MM.1S (cell line): ENCODE measurements at regions not wholly inside any gene's neighbourhood (a gene's known extent, or its start where the extent isn't known, plus 50 kb on each side); places are given as distances from the start of the nearest gene placed in this dataset.
"Not testable (repeated sequence)": the region's sequence is repeated elsewhere in the genome, so short reads cannot be mapped to it uniquely, and the experiment has no call there.

Source experiments
- DNase-seq: peaks from one replicate; pipeline ENCODE4 v3.0.0-alpha.2; 2015
- H2AFZ ChIP-seq: fragments of 300-600 bp; sonication (generic); 2 replicates; pipeline ENCODE4 v1.6.0; 2016; ENCODE audit warnings: antibody characterized with exemption, low read length
- H3F3A ChIP-seq: fragments of 300-600 bp; sonication (generic); 2 replicates; pipeline ENCODE4 v1.6.1; 2016; ENCODE audit warnings: mild to moderate bottlenecking, antibody characterized with exemption, low read length, moderate library complexity, mixed read lengths; ENCODE audit not compliant: insufficient read depth
- H3K27ac ChIP-seq: fragments of 300-600 bp; sonication (generic); 2 replicates; pipeline ENCODE4 v1.5.1; 2016; ENCODE audit warnings: mild to moderate bottlenecking, low read length
- H3K27me3 ChIP-seq: fragments of 300-600 bp; sonication (generic); replicated peaks from 2 replicates; pipeline ENCODE4 v1.6.0; 2016; ENCODE audit warnings: low read length; ENCODE audit not compliant: insufficient read depth
- H3K36me3 ChIP-seq: fragments of 300-600 bp; sonication (generic); replicated peaks from 2 replicates; pipeline ENCODE4 v1.6.1; 2016; ENCODE audit warnings: mild to moderate bottlenecking, low read length, mixed read lengths; ENCODE audit not compliant: insufficient read depth
- H3K4me1 ChIP-seq: fragments of 300-600 bp; sonication (generic); 2 replicates; pipeline ENCODE4 v1.6.1; 2016; ENCODE audit warnings: low read length, mixed read lengths
- H3K4me2 ChIP-seq: fragments of 300-600 bp; sonication (generic); 2 replicates; pipeline ENCODE4 v1.6.0; 2016; ENCODE audit warnings: low read depth, low read length
- H3K4me3 ChIP-seq: fragments of 300-600 bp; sonication (generic); 2 replicates; pipeline ENCODE4 v1.5.1; 2016; ENCODE audit warnings: low read length, mixed read lengths
- H3K79me2 ChIP-seq: fragments of 300-600 bp; sonication (generic); 2 replicates; pipeline ENCODE4 v1.6.1; 2016; ENCODE audit warnings: mixed run types, low read length, mixed read lengths
- H3K9ac ChIP-seq: fragments of 300-600 bp; sonication (generic); 2 replicates; pipeline ENCODE4 v1.6.1; 2016; ENCODE audit warnings: low read length, mixed read lengths
- H3K9me2 ChIP-seq: fragments of 300-600 bp; sonication (generic); replicated peaks from 2 replicates; pipeline ENCODE4 v1.6.1; 2016; ENCODE audit warnings: mild to moderate bottlenecking, low read length, mixed read lengths; ENCODE audit not compliant: insufficient read depth
- H3K9me3 ChIP-seq: fragments of 300-600 bp; sonication (generic); replicated peaks from 2 replicates; pipeline ENCODE4 v1.6.1; 2016; ENCODE audit warnings: mild to moderate bottlenecking, low read length, mixed read lengths; ENCODE audit not compliant: insufficient read depth
- H4K20me1 ChIP-seq: fragments of 300-600 bp; sonication (generic); 2 replicates; pipeline ENCODE4 v1.6.1; 2016; ENCODE audit warnings: mild to moderate bottlenecking, low read length, moderate library complexity, mixed read lengths; ENCODE audit not compliant: insufficient read depth
- EZH2 ChIP-seq: fragments of 300-600 bp; sonication (generic); optimal IDR thresholded peaks from 2 replicates; pipeline ENCODE3; 2017; ENCODE audit warnings: low read depth, mild to moderate bottlenecking, antibody characterized with exemption, low read length, mixed read lengths
- EZH2phosphoT487 ChIP-seq: fragments of 300-600 bp; sonication (generic); IDR thresholded peaks from 2 replicates; pipeline ENCODE4 v1.6.1; 2018; ENCODE audit warnings: antibody characterized with exemption, low read length
- TF ChIP-seq, protein P1 (sequence below): fragments of 300-600 bp; sonication (generic); IDR thresholded peaks from 2 replicates; pipeline ENCODE4 v1.5.1; 2016; ENCODE audit warnings: antibody characterized with exemption, low read length, mixed read lengths

GRCh38 chr22:22772883-22773282, 114.7 kb upstream of the IGLL5 start:
- TF ChIP-seq, protein P1, sequence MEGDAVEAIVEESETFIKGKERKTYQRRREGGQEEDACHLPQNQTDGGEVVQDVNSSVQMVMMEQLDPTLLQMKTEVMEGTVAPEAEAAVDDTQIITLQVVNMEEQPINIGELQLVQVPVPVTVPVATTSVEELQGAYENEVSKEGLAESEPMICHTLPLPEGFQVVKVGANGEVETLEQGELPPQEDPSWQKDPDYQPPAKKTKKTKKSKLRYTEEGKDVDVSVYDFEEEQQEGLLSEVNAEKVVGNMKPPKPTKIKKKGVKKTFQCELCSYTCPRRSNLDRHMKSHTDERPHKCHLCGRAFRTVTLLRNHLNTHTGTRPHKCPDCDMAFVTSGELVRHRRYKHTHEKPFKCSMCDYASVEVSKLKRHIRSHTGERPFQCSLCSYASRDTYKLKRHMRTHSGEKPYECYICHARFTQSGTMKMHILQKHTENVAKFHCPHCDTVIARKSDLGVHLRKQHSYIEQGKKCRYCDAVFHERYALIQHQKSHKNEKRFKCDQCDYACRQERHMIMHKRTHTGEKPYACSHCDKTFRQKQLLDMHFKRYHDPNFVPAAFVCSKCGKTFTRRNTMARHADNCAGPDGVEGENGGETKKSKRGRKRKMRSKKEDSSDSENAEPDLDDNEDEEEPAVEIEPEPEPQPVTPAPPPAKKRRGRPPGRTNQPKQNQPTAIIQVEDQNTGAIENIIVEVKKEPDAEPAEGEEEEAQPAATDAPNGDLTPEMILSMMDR = no peak
- no peak for TF ChIP-seq EZH2
- TF ChIP-seq EZH2phosphoT487 = no peak
- no peaks in the 10 kb centered on the region for H4K20me1 ChIP-seq
- H3K9me3 ChIP-seq = no peaks in the 10 kb centered on the region
- H3K36me3 ChIP-seq = no peaks in the 10 kb centered on the region
- H3K4me2 ChIP-seq = no peak overlapping the region
- no peak overlapping the region for H2AFZ ChIP-seq
- no peaks in the 10 kb centered on the region for H3K79me2 ChIP-seq
- no peaks in the 10 kb centered on the region for H3K27me3 ChIP-seq
- no peak overlapping the region for H3K27ac ChIP-seq
- DNase-seq = no peak
- no peaks in the 10 kb centered on the region; the same call in 1 of the 2 replicates for H3F3A ChIP-seq
- no peak overlapping the region for H3K4me3 ChIP-seq
- H3K4me1 ChIP-seq = peaks cover 5% of the 10 kb centered on the region; the same call in 1 of the 2 replicates
- H3K9ac ChIP-seq = no peak overlapping the region
- H3K9me2 ChIP-seq = no peaks in the 10 kb centered on the region

GRCh38 chr22:22773427-22773826, 114.2 kb upstream of the IGLL5 start:
- no peaks in the 10 kb centered on the region for H4K20me1 ChIP-seq
- no peaks in the 10 kb centered on the region; the same call in 1 of the 2 replicates for H3F3A ChIP-seq
- no peak overlapping the region for H3K27ac ChIP-seq
- H2AFZ ChIP-seq = no peak overlapping the region
- no peak overlapping the region for H3K4me2 ChIP-seq
- H3K36me3 ChIP-seq = no peaks in the 10 kb centered on the region
- H3K9me2 ChIP-seq = no peaks in the 10 kb centered on the region
- no peak overlapping the region for H3K4me3 ChIP-seq
- TF ChIP-seq EZH2 (no peak), EZH2phosphoT487 (no peak)
- TF ChIP-seq, protein P1 = no peak
- no peaks in the 10 kb centered on the region for H3K9me3 ChIP-seq
- no peaks in the 10 kb centered on the region for H3K79me2 ChIP-seq
- peaks cover 5% of the 10 kb centered on the region; the same call in 1 of the 2 replicates for H3K4me1 ChIP-seq
- H3K9ac ChIP-seq = no peak overlapping the region
- no peak for DNase-seq
- no peaks in the 10 kb centered on the region for H3K27me3 ChIP-seq

DNA sequence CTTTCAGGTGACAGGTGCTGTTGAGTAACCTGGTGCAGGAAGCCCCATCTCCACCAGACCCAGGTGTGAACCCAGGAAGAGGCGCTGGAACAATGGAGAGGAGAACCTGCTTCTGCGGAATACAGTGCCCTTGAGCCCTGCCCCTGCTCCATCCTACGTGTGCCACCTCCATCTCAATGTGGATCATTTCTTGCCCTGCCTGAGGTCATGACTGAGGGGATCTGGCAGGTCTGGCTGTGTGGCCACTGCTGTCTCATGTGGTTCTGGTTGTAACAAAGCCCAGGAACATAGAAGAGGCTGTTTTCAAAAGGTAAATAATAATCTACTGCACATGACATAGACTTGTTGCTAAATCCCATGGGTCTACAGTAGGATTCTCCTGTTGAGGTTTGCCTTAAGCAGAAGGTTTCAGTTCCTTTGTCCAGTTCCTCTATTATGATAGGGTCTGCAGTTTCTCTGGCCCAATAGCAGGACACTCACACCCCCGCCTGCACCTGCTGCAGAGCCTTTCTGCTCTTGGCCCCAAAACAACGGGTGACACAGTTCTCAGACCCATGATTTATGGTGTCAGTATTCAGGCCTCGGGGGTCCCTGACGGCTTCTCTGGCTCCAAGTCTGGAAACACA, 113.5 kb upstream of the IGLL5 start:
- no peaks in the 10 kb centered on the region for H3K27me3 ChIP-seq
- no peak for DNase-seq

DNA sequence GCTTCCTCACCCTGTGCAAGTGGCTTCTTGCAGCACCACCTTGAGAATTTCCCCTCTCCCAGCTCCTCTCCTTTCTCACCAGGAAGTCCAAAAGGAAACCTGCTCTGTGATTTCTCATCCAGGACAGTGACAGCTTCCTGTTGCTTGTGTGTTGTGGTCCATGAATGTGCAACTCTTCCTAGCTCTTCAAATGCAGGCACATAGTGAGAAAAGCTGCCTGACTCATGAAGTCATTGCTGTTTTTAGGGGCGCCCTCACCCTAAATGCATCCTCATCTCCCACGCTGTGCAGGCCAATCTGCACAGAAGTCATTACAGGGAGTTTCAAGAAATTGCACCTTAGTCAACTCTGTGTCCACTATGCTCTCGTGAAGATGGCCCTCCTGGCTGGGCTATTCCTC, 112.9 kb upstream of the IGLL5 start:
- H3K9me3 ChIP-seq, H2AFZ ChIP-seq, H3K36me3 ChIP-seq, H3K4me1 ChIP-seq, DNase-seq, H4K20me1 ChIP-seq, H3K4me3 ChIP-seq, H3F3A ChIP-seq, H3K27ac ChIP-seq, H3K9me2 ChIP-seq, H3K9ac ChIP-seq, H3K27me3 ChIP-seq, H3K79me2 ChIP-seq, H3K4me2 ChIP-seq: not testable (repeated sequence)

More for the DNA sequence above, 113.5 kb upstream of the IGLL5 start:
- Histone ChIP-seq H3K36me3 (no peaks in the 10 kb centered on the region), H4K20me1 (no peaks in the 10 kb centered on the region), H3K9me3 (no peaks in the 10 kb centered on the region), H3K9ac (no peak overlapping the region), H3K4me3 (no peak overlapping the region), H2AFZ (no peak overlapping the region), H3K9me2 (no peaks in the 10 kb centered on the region), H3K79me2 (no peaks in the 10 kb centered on the region), H3K4me1 (peaks cover 5% of the 10 kb centered on the region; the same call in 1 of the 2 replicates), H3K27ac (no peak overlapping the region), H3F3A (no peaks in the 10 kb centered on the region; the same call in 1 of the 2 replicates), H3K4me2 (no peak overlapping the region)
- TF ChIP-seq EZH2phosphoT487 = no peak
- TF ChIP-seq, protein P1 = no peak
- no peak for TF ChIP-seq EZH2
